ENCODE measurements at regions not wholly inside any gene's neighbourhood (a gene's known extent, or its start where the extent isn't known, plus 50 kb on each side); places are given as distances from the start of the nearest gene placed in this dataset.

- DNase-seq, result no peak
These were observed 390.1 kb downstream of the GATA3 start for GRCh38 chr10:8444630-8445029.

- no peak for DNase-seq
These were observed 390.9 kb downstream of the GATA3 start for GRCh38 chr10:8445353-8445752.

- DNase-seq, result no peak
These were observed 395.4 kb downstream of the GATA3 start for GRCh38 chr10:8449909-8450308.

GRCh38 chr10:8453587-8453986 is 399.1 kb downstream of the GATA3 start:
- no peak for DNase-seq

GRCh38 chr10:8454357-8454756 is 399.9 kb downstream of the GATA3 start:
- DNase-seq, result no peak

GRCh38 chr10:8455181-8455580 is 400.7 kb downstream of the GATA3 start:
- DNase-seq, result no peak

- no peak for DNase-seq
These were observed 401.9 kb downstream of the GATA3 start for GRCh38 chr10:8456386-8456785.

GRCh38 chr10:8460626-8461025 is 406.1 kb downstream of the GATA3 start:
- DNase-seq, result no peak

GRCh38 chr10:8462565-8462964 is 408.1 kb downstream of the GATA3 start:
- no peak for DNase-seq

- DNase-seq, result no peak
These were observed 409.4 kb downstream of the GATA3 start for GRCh38 chr10:8463853-8464252.

GRCh38 chr10:8468477-8468876 is 414.0 kb downstream of the GATA3 start:
- no peak for DNase-seq

- DNase-seq, result no peak
These were observed 418.7 kb downstream of the GATA3 start for GRCh38 chr10:8473205-8473604.

GRCh38 chr10:8477300-8477699 is 422.8 kb downstream of the GATA3 start:
- no peak for DNase-seq

- no peak for DNase-seq
These were observed 427.4 kb downstream of the GATA3 start for GRCh38 chr10:8481718-8482504.

GRCh38 chr10:8485032-8485431 is 430.5 kb downstream of the GATA3 start:
- no peak for DNase-seq

- no peak for DNase-seq
These were observed 432.9 kb downstream of the GATA3 start for GRCh38 chr10:8487346-8487745.

GRCh38 chr10:8489232-8489631 is 434.7 kb downstream of the GATA3 start:
- no peak for DNase-seq

GRCh38 chr10:8489823-8490222 is 435.3 kb downstream of the GATA3 start:
- DNase-seq, result no peak

GRCh38 chr10:8498290-8498689 is 443.8 kb downstream of the GATA3 start:
- no peak for DNase-seq

- DNase-seq, result no peak
These were observed 444.4 kb downstream of the GATA3 start for GRCh38 chr10:8498881-8499280.

GRCh38 chr10:8499312-8499711 is 444.8 kb downstream of the GATA3 start:
- no peak for DNase-seq

- no peak for DNase-seq
These were observed 445.4 kb downstream of the GATA3 start for GRCh38 chr10:8499752-8500390.

- no peak for DNase-seq
These were observed 448.1 kb downstream of the GATA3 start for GRCh38 chr10:8502573-8502972.

GRCh38 chr10:8504499-8504898 is 450.0 kb downstream of the GATA3 start:
- no peak for DNase-seq

- no peak for DNase-seq
These were observed 452.7 kb downstream of the GATA3 start for GRCh38 chr10:8507156-8507555.
